ENCODE measurements at regions not wholly inside any gene's neighbourhood (a gene's known extent, or its start where the extent isn't known, plus 50 kb on each side); places are given as distances from the start of the nearest gene placed in this dataset.

- TF ChIP-seq POLR2A (IDR thresholded peaks at IDR 0.05) (no peak), CTCF (IDR thresholded peaks at IDR 0.05) (no peak)
These were observed 451.0 kb upstream of the RGS18 start for GRCh38 chr1:191707288-191707687.

Measured in vagina (tissue), 2 donors.